ENCODE measurements at regions not wholly inside any gene's neighbourhood (a gene's known extent, or its start where the extent isn't known, plus 50 kb on each side); places are given as distances from the start of the nearest gene placed in this dataset.

GRCh38 chr1:234768569-234769283, 158.7 kb upstream of the IRF2BP2 start:
- no peak overlapping the region for H3K4me3 Mint-ChIP-seq
- peaks cover 76% of the 10 kb centered on the region for H3K4me1 Mint-ChIP-seq
- no peaks in the 10 kb centered on the region for H3K36me3 Mint-ChIP-seq (ENCODE audit: low read depth)
- peaks cover 3% of the 10 kb centered on the region for H3K9me3 Mint-ChIP-seq
- peaks cover 4% of the 10 kb centered on the region for H3K27me3 Mint-ChIP-seq (ENCODE audit: low read depth, poor library complexity)
- H3K27ac Mint-ChIP-seq: peak overlapping the region; percentile 47
- TF ChIP-seq, protein P1, sequence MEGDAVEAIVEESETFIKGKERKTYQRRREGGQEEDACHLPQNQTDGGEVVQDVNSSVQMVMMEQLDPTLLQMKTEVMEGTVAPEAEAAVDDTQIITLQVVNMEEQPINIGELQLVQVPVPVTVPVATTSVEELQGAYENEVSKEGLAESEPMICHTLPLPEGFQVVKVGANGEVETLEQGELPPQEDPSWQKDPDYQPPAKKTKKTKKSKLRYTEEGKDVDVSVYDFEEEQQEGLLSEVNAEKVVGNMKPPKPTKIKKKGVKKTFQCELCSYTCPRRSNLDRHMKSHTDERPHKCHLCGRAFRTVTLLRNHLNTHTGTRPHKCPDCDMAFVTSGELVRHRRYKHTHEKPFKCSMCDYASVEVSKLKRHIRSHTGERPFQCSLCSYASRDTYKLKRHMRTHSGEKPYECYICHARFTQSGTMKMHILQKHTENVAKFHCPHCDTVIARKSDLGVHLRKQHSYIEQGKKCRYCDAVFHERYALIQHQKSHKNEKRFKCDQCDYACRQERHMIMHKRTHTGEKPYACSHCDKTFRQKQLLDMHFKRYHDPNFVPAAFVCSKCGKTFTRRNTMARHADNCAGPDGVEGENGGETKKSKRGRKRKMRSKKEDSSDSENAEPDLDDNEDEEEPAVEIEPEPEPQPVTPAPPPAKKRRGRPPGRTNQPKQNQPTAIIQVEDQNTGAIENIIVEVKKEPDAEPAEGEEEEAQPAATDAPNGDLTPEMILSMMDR (IDR thresholded peaks at IDR 0.05): no peak
- no peak for DNase-seq

DNA sequence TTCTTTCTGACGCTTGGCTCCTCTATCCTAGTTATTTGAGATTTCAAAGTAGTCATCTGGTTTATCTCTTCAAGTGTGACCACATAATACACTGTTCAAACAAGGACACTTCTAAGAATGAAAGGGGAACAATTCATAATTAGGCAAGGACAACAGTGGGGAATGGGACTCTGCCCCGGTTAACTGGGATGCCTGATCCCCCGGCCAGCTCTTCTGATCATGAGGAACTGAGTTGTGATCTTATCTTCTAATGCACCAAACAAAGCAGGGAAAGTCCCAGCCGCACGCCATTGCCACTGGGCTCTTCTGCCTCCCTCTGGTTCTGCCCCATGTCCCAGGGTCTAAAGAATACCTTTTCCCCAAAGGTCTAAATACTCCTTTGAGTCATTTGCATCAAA, 158.2 kb upstream of the IRF2BP2 start:
- DNase-seq: no peak
- Mint-ChIP-seq H3K27ac (peak overlapping the region; percentile 47), H3K4me3 (no peak overlapping the region), H3K27me3 (ENCODE audit: low read depth, poor library complexity) (peaks cover 4% of the 10 kb centered on the region), H3K9me3 (peaks cover 3% of the 10 kb centered on the region), H3K4me1 (peaks cover 78% of the 10 kb centered on the region), H3K36me3 (ENCODE audit: low read depth) (no peaks in the 10 kb centered on the region)
- TF ChIP-seq, protein P1 (IDR thresholded peaks at IDR 0.05): no peak

- TF ChIP-seq, protein P1 (IDR thresholded peaks at IDR 0.05): no peak
Measured at GRCh38 chr1:234765672-234766071, 155.7 kb upstream of the IRF2BP2 start.

DNA sequence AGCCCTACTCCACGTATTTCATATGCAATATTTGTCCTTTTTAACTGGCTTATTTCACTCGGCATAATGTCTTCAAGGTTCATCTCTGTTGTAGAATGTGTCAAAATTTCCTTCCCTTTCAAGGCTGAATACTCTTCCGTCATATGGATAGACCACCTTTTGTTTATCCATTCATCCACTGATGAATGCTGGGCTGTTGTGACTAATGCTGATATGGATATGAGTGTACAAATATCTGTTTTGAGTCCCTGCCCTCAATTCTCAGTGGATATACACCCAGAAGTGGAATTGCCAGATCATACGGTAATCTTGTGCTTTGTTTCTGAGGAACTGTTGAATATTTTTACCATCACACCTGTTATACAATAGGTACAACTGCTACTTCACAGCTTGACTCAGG, 155.2 kb upstream of the IRF2BP2 start:
- H3K4me1 Mint-ChIP-seq: peaks cover 61% of the 10 kb centered on the region

More at GRCh38 chr1:234765672-234766071, 155.7 kb upstream of the IRF2BP2 start:
- Mint-ChIP-seq H3K27me3 (ENCODE audit: low read depth, poor library complexity) (peaks cover 8% of the 10 kb centered on the region), H3K4me3 (no peak overlapping the region), H3K9me3 (no peaks in the 10 kb centered on the region), H3K4me1 (peaks cover 61% of the 10 kb centered on the region), H3K27ac (no peak overlapping the region), H3K36me3 (ENCODE audit: low read depth) (no peaks in the 10 kb centered on the region)
- no peak for DNase-seq

GRCh38 chr1:234763910-234764309, 153.9 kb upstream of the IRF2BP2 start:
- H3K4me1 Mint-ChIP-seq: peaks cover 61% of the 10 kb centered on the region

More for the DNA sequence above, 155.2 kb upstream of the IRF2BP2 start:
- TF ChIP-seq, protein P1 (IDR thresholded peaks at IDR 0.05): no peak
- peaks cover 8% of the 10 kb centered on the region for H3K27me3 Mint-ChIP-seq (ENCODE audit: low read depth, poor library complexity)
- no peaks in the 10 kb centered on the region for H3K9me3 Mint-ChIP-seq
- no peak overlapping the region for H3K27ac Mint-ChIP-seq
- no peaks in the 10 kb centered on the region for H3K36me3 Mint-ChIP-seq (ENCODE audit: low read depth)
- H3K4me3 Mint-ChIP-seq: no peak overlapping the region
- no peak for DNase-seq

More at GRCh38 chr1:234763910-234764309, 153.9 kb upstream of the IRF2BP2 start:
- H3K27me3 Mint-ChIP-seq (ENCODE audit: low read depth, poor library complexity): peaks cover 8% of the 10 kb centered on the region
- H3K36me3 Mint-ChIP-seq (ENCODE audit: low read depth): no peaks in the 10 kb centered on the region
- H3K9me3 Mint-ChIP-seq: no peaks in the 10 kb centered on the region
- H3K27ac Mint-ChIP-seq: no peak overlapping the region
- H3K4me3 Mint-ChIP-seq: no peak overlapping the region
- DNase-seq: no peak
- TF ChIP-seq, protein P1 (IDR thresholded peaks at IDR 0.05): no peak

All from nephron progenitor cell (in vitro differentiated cells).